K562 (cell line): ENCODE measurements at regions not wholly inside any gene's neighbourhood (a gene's known extent, or its start where the extent isn't known, plus 50 kb on each side); places are given as distances from the start of the nearest gene placed in this dataset.

Source experiments
- ATAC-seq: fragments of 200-7000 bp; cut with Tn5 transposase; 3 replicates; pipeline ENCODE4 v1.9.1; 2020; ENCODE audit warnings: moderate library complexity
- BruUV-seq: library from RNA; stranded (reverse); fragments of 400-500 nt; replicated peaks from 2 replicates; lab custom pipeline; 2021; lab: Mats Ljungman, UMichigan
- CTCF ChIA-PET: fragments of 300-600 bp; formaldehyde crosslinking; extraction: SDS; loops from one replicate; lab custom pipeline; 2021; ENCODE audit warnings: low intra/inter-chr PET ratio; lab: Yijun Ruan, JAX
- POLR2A ChIA-PET: fragments of 300-600, 350-650 bp; sonication (Branson Sonifier 250); formaldehyde crosslinking; extraction: SDS; loops from one replicate; lab custom pipeline; 2021; ENCODE audit warnings: antibody characterized with exemption, inconsistent platforms; lab: Yijun Ruan, JAX
- DNase-seq, 4 experiments: peaks; one replicate each; pipeline versions ENCODE4 v3.0.0 to v3.0.0-alpha.2; 2011 to 2018; ENCODE audit warnings: low spot score in 3 of 4, mixed read lengths in 3 of 4; ENCODE audit errors: extremely low read depth in 1 of 4
- FAIRE-seq: peaks from 2 replicates; lab custom pipeline; 2011; peaks lifted over from hg19 to GRCh38; lab: Jason Lieb, UNC
- H2AFZ ChIP-seq: 2 replicates; pipeline ENCODE4 v1.6.0; 2011; ENCODE audit warnings: low read depth, low read length, control low read depth, inconsistent platforms
- H3K27ac ChIP-seq: fragments of 200-600 bp; 3 replicates; pipeline ENCODE4 v1.8.0; 2011; ENCODE audit warnings: low read depth, mild to moderate bottlenecking, control low read depth, inconsistent platforms, low read length, moderate library complexity, mixed read lengths; ENCODE audit errors: extremely low read depth
- H3K27me3 ChIP-seq, 2 experiments: fragments of 300-600 bp in 1 of 2; 2 replicates in 1 of 2; 3 replicates in 1 of 2; pipeline versions ENCODE4 v1.6.0 to v1.8.0; 2011; ENCODE audit warnings: inconsistent platforms in 2 of 2, low read length in 2 of 2, mild to moderate bottlenecking in 1 of 2, mixed read lengths in 1 of 2, moderate library complexity in 1 of 2; ENCODE audit not compliant: control insufficient read depth in 2 of 2, insufficient read depth in 2 of 2
- H3K36me3 ChIP-seq: fragments of 300-600 bp; 3 replicates; pipeline ENCODE4 v1.8.0; 2011; ENCODE audit warnings: mild to moderate bottlenecking, low read length, inconsistent platforms; ENCODE audit not compliant: control insufficient read depth, insufficient read depth
- H3K4me1 ChIP-seq, 2 experiments: fragments of 200-600 bp in 1 of 2; replicated peaks in 1 of 2; 2 replicates in 1 of 2; 3 replicates in 1 of 2; pipeline versions ENCODE4 v1.5.1 to v1.8.0; 2011; ENCODE audit warnings: inconsistent platforms in 2 of 2, low read length in 2 of 2, mild to moderate bottlenecking in 1 of 2, mixed read lengths in 1 of 2, moderate library complexity in 1 of 2; ENCODE audit not compliant: control insufficient read depth in 2 of 2, insufficient read depth in 2 of 2
- H3K4me2 ChIP-seq: 2 replicates; pipeline ENCODE4 v1.6.1; 2011; ENCODE audit warnings: low read length, control low read depth, inconsistent platforms, mixed read lengths; ENCODE audit not compliant: insufficient read depth
- H3K4me3 ChIP-seq: fragments of 200-600 bp; sonication (generic), shearing (Covaris generic); 2 replicates; pipeline ENCODE4 v1.5.1; 2016; ENCODE audit warnings: control low read depth, inconsistent platforms
- H3K79me2 ChIP-seq: fragments of 200-600 bp; 3 replicates; pipeline ENCODE4 v1.8.0; 2011; ENCODE audit warnings: low read length, inconsistent platforms; ENCODE audit not compliant: control insufficient read depth, insufficient read depth
- H3K9ac ChIP-seq, 2 experiments: 2 replicates each; pipeline versions ENCODE4 v1.6.0 to v1.6.1; 2011; ENCODE audit warnings: low read depth in 2 of 2, low read length in 2 of 2, control low read depth in 1 of 2, inconsistent platforms in 1 of 2, mild to moderate bottlenecking in 1 of 2, mixed read lengths in 1 of 2; ENCODE audit not compliant: insufficient read depth in 1 of 2
- H3K9me1 ChIP-seq: one replicate; pipeline ENCODE4 v1.6.0; 2011; ENCODE audit warnings: inconsistent platforms, mild to moderate bottlenecking, low read length, moderate library complexity; ENCODE audit not compliant: control insufficient read depth, insufficient read depth
- H3K9me3 ChIP-seq: replicated peaks from 2 replicates; pipeline ENCODE4 v1.5.1; 2011; ENCODE audit warnings: low read depth, low read length, inconsistent platforms; ENCODE audit not compliant: control insufficient read depth, insufficient read depth
- H4K20me1 ChIP-seq: replicated peaks from 2 replicates; pipeline ENCODE4 v1.6.1; 2011; ENCODE audit warnings: low read length, inconsistent platforms, mixed read lengths; ENCODE audit not compliant: control insufficient read depth, insufficient read depth
- C11orf30 ChIP-seq: fragments of 450-650 bp; IDR thresholded peaks from 2 replicates; pipeline ENCODE4 v1.6.1; 2016; ENCODE audit warnings: low read depth, mild to moderate bottlenecking
- CBFB ChIP-seq: sonication (generic); formaldehyde crosslinking; IDR thresholded peaks from 2 replicates; pipeline ENCODE4 v1.4.0; 2020; ENCODE audit warnings: mild to moderate bottlenecking, missing genetic modification reagents
- FOXA3 ChIP-seq, 2 experiments: fragments of 450-650 bp in 1 of 2; sonication (generic) in 1 of 2; formaldehyde crosslinking; IDR thresholded peaks in 1 of 2; conservative IDR thresholded peaks in 1 of 2; 2 replicates each; pipeline versions ENCODE4 v1.4.0 to v1.8.0; 2020 to 2022; ENCODE audit warnings: mild to moderate bottlenecking in 2 of 2, missing genetic modification reagents in 1 of 2
- HDGF ChIP-seq: fragments of 450-650 bp; IDR thresholded peaks from 2 replicates; pipeline ENCODE4 v1.6.1; 2016
- HNRNPLL ChIP-seq: fragments of 200-400 bp; formaldehyde crosslinking; IDR thresholded peaks from 2 replicates; pipeline ENCODE4 v1.6.1; 2017; ENCODE audit warnings: low read length, low read depth, mild to moderate bottlenecking; ENCODE audit not compliant: poor library complexity, severe bottlenecking
- MXI1 ChIP-seq: IDR thresholded peaks from 2 replicates; pipeline ENCODE4 v1.6.1; 2011; ENCODE audit warnings: low read depth, mild to moderate bottlenecking, improper control_type of control experiment, low read length
- NFYB ChIP-seq: IDR thresholded peaks from 2 replicates; pipeline ENCODE4 v1.6.1; 2011; ENCODE audit warnings: mild to moderate bottlenecking, moderate library complexity; ENCODE audit not compliant: insufficient read length; ENCODE audit errors: extremely low read depth
- NKRF ChIP-seq: fragments of 450-650 bp; IDR thresholded peaks from 2 replicates; pipeline ENCODE4 v1.6.1; 2016; ENCODE audit warnings: borderline replicate concordance
- NR3C1 ChIP-seq: sonication (generic); formaldehyde crosslinking; IDR thresholded peaks from 2 replicates; pipeline ENCODE4 v1.8.1; 2022; ENCODE audit warnings: missing genetic modification reagents
- PKNOX1 ChIP-seq: fragments of 450-650 bp; IDR thresholded peaks from 2 replicates; pipeline ENCODE4 v1.6.1; 2016
- POLR2AphosphoS5 ChIP-seq: IDR thresholded peaks from 2 replicates; pipeline ENCODE4 v1.6.1; 2011; ENCODE audit warnings: mild to moderate bottlenecking, low read depth, low read length, moderate library complexity; ENCODE audit not compliant: control insufficient read depth, insufficient read depth
- POLR3A ChIP-seq: IDR thresholded peaks from 2 replicates; pipeline ENCODE4 v1.6.1; 2011; ENCODE audit warnings: borderline replicate concordance, mild to moderate bottlenecking, moderate library complexity; ENCODE audit not compliant: insufficient read length, insufficient read depth; ENCODE audit errors: extremely low read depth
- TAF15 ChIP-seq: fragments of 200-400 bp; formaldehyde crosslinking; IDR thresholded peaks from 2 replicates; pipeline ENCODE4 v1.6.1; 2017; ENCODE audit warnings: mild to moderate bottlenecking, low read depth, low read length, moderate library complexity
- TCFL5 ChIP-seq: fragments of 250-450 bp; sonication (Bioruptor Pico); conservative IDR thresholded peaks from 2 replicates; pipeline ENCODE4 v1.6.1; 2021; ENCODE audit warnings: mild to moderate bottlenecking, moderate library complexity, matching md5 sums
- ZNF217 ChIP-seq: sonication (generic); formaldehyde crosslinking; IDR thresholded peaks from 2 replicates; pipeline ENCODE4 v1.8.0; 2022; ENCODE audit warnings: mild to moderate bottlenecking, missing genetic modification reagents
- ZNF655 ChIP-seq: fragments of 250-450 bp; sonication (Bioruptor Pico); IDR thresholded peaks from 2 replicates; pipeline ENCODE4 v1.5.0; 2021
- WGBS: fragments of 100-300 bp; shearing (Covaris generic); methylation state at CpG from one replicate; pipeline ENCODE4 v1.1.6; 2016; ENCODE audit warnings: low coverage, mixed read lengths; ENCODE audit not compliant: insufficient coverage; ENCODE audit errors: missing lambda C conversion rate; 5-methylcytosine and 5-hydroxymethylcytosine counted together
- in situ Hi-C: fragments of 300-500 bp; cut with MboI; formaldehyde crosslinking; loops from 4 replicates; pipeline ENCODE4 v1.15.0; 2018; ENCODE audit warnings: inconsistent platforms, mixed read lengths
- intact Hi-C: fragments of 100-400 bp; cut with micrococcal nuclease; formaldehyde crosslinking; loops from 2 replicates; pipeline ENCODE4 v1.14.2; 2022

DNA sequence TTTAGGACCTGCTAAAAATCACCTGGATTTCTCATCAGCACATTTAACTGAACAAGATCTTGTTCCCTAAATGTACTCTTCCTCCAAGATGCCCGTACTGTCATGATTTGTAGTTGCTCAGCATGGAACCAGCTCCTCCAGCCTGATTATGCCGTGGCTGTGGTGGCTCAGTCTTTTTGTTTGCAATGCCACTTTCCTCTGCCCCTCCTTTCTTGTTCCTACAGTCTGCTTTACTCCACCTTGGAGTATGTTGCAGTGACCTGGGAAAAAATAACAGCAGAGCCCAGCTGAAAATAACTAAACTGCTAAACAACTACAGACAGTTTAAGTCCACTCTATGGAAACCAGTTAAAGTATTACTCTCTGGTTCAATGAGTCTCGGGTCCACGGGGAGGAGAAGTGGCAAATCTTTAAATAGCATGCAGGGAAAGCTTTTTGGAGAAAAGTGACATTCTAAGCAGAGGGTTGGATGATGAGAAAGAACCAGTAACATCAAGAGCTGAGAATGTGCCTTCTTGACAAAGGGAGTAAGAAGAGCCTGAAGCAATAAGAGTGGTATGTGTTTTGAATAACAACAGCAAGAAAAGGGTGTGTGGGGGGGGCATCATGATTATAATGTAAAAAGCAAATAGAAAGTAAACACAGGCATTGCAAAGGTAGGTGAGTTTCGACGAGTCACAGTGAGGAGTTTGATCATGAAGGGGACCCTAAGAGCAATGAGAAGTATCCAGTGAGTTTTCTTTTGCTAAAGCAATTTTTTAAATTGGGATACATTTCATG, 225.7 kb downstream of the TMX3 start (continued):
- TF ChIP-seq NKRF (no peak), PKNOX1 (no peak)
- TF ChIP-seq, all 486 proteins: peak for 0

- Histone ChIP-seq H2AFZ (no peak overlapping the region), H3K27me3 (no peaks in the 10 kb centered on the region), H3K27ac (no peak overlapping the region), H3K4me2 (no peak overlapping the region), H3K9ac (no peak overlapping the region), H3K36me3 (no peaks in the 10 kb centered on the region), H3K9me1 (no peaks in the 10 kb centered on the region), H3K4me3 (no peak overlapping the region)
- DNase-seq (no peak), ATAC-seq (no peak)
- in situ Hi-C loops = no loop called here
- CTCF ChIA-PET = no interaction called here
- TF ChIP-seq C11orf30 (no peak), ZNF217 (CRISPR knock-in tag) (no peak), HDGF (no peak), CBFB (CRISPR knock-in tag) (no peak), NFYB (no peak), NR3C1 (CRISPR knock-in tag) (no peak), TCFL5 (no peak), TAF15 (no peak), POLR3A (no peak), MXI1 (no peak), HNRNPLL (no peak), FOXA3 (CRISPR knock-in tag; conservative IDR thresholded peaks at IDR 0.05 in 1 of 2, IDR thresholded peaks at IDR 0.05 in 1 of 2) (no peak), POLR2AphosphoS5 (no peak), ZNF655 (CRISPR knock-in tag) (no peak)
- TF ChIP-seq, all 486 proteins: peak for 0
- Histone ChIP-seq H3K79me2 (no peaks in the 10 kb centered on the region), H3K4me1 (no peaks in the 10 kb centered on the region), H4K20me1 (no peaks in the 10 kb centered on the region), H3K9me3 (no peaks in the 10 kb centered on the region)
- no peak for FAIRE-seq
- BruUV-seq = no TSS peak
- 5% methylated on average over 3 of the region's 4 CpGs for WGBS
- intact Hi-C loops = no loop called here
- POLR2A ChIA-PET = no interaction called here
Observed at GRCh38 chr18:68484241-68484640, 230.7 kb downstream of the TMX3 start.
